ENCODE measurements at regions not wholly inside any gene's neighbourhood (a gene's known extent, or its start where the extent isn't known, plus 50 kb on each side); places are given as distances from the start of the nearest gene placed in this dataset.

- BruUV-seq (replicated peaks), result no TSS peak
Measured at GRCh38 chr5:15056988-15057592, 185.5 kb upstream of the ANKH start.

More at GRCh38 chr5:15056988-15057592, 185.5 kb upstream of the ANKH start:
- POLR2A ChIA-PET, result no interaction called here
- DNase-seq (ENCODE audit: low read depth, low spot score) (no peak), FAIRE-seq (no peak)
- Histone ChIP-seq H3K4me2 (ENCODE audit: insufficient read depth, low read length) (no peak overlapping the region), H4K20me1 (replicated peaks; ENCODE audit: control insufficient read depth, extremely low read depth, insufficient read depth, low read length) (no peaks in the 10 kb centered on the region), H3K79me2 (ENCODE audit: control insufficient read depth, insufficient read depth, low read length) (no peaks in the 10 kb centered on the region), H2AFZ (ENCODE audit: low read depth, low read length) (no peak overlapping the region), H3K9ac (replicated peaks; ENCODE audit: extremely low read depth, insufficient read depth, low read length) (no peak overlapping the region), H3K27me3 (ENCODE audit: control insufficient read depth in 2 of 2, insufficient read depth in 2 of 2, low read length in 2 of 2) (no peaks in the 10 kb centered on the region), H3K27ac (ENCODE audit: insufficient read depth, low read depth, low read length) (no peak overlapping the region), H3K9me1 (replicated peaks; ENCODE audit: control insufficient read depth, extremely low read depth, insufficient read depth, low read length) (no peaks in the 10 kb centered on the region), H3K36me3 (ENCODE audit: control insufficient read depth in 2 of 2, extremely low read depth in 1 of 2, insufficient read depth in 2 of 2, low read length in 2 of 2) (no peaks in the 10 kb centered on the region), H3K4me3 (replicated peaks in 1 of 3; ENCODE audit: insufficient read depth in 1 of 3, low read depth in 1 of 3, low read length in 3 of 3) (no peak overlapping the region), H3K4me1 (ENCODE audit: control insufficient read depth, extremely low read depth, insufficient read depth, low read length) (no peaks in the 10 kb centered on the region), H3K9me3 (replicated peaks; ENCODE audit: control insufficient read depth, insufficient read depth, low read length) (no peaks in the 10 kb centered on the region)
- intact Hi-C loops (cut with micrococcal nuclease), result no loop called here
- dilution Hi-C loops (cut with MboI; ENCODE audit: extremely low pct_ligation_motif_present, low sequenced_read_pairs), result no loop called here
- TF ChIP-seq POLR2A (IDR thresholded peaks at IDR 0.05; ENCODE audit: low read depth, low read length), result no peak
- TF ChIP-seq, protein P1, sequence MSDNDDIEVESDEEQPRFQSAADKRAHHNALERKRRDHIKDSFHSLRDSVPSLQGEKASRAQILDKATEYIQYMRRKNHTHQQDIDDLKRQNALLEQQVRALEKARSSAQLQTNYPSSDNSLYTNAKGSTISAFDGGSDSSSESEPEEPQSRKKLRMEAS (IDR thresholded peaks at IDR 0.05; ENCODE audit: insufficient read depth, insufficient read length), result no peak
- TF ChIP-seq POLR2AphosphoS5 (IDR thresholded peaks at IDR 0.05; ENCODE audit: insufficient read depth, low read depth, low read length), result no peak
- no peak for TF ChIP-seq JUN (IDR thresholded peaks at IDR 0.05; ENCODE audit: borderline replicate concordance, insufficient read depth, insufficient read length, low read depth)
- TF ChIP-seq GATA2 (IDR thresholded peaks at IDR 0.05; ENCODE audit: insufficient read depth, insufficient read length, low read depth, low read length), result no peak
- TF ChIP-seq, protein P2, sequence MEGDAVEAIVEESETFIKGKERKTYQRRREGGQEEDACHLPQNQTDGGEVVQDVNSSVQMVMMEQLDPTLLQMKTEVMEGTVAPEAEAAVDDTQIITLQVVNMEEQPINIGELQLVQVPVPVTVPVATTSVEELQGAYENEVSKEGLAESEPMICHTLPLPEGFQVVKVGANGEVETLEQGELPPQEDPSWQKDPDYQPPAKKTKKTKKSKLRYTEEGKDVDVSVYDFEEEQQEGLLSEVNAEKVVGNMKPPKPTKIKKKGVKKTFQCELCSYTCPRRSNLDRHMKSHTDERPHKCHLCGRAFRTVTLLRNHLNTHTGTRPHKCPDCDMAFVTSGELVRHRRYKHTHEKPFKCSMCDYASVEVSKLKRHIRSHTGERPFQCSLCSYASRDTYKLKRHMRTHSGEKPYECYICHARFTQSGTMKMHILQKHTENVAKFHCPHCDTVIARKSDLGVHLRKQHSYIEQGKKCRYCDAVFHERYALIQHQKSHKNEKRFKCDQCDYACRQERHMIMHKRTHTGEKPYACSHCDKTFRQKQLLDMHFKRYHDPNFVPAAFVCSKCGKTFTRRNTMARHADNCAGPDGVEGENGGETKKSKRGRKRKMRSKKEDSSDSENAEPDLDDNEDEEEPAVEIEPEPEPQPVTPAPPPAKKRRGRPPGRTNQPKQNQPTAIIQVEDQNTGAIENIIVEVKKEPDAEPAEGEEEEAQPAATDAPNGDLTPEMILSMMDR (IDR thresholded peaks at IDR 0.05; ENCODE audit: extremely low read depth in 1 of 2, insufficient read depth in 1 of 2, low read depth in 1 of 2, low read length in 2 of 2), result no peak
- no peak for TF ChIP-seq FOS (IDR thresholded peaks at IDR 0.05; ENCODE audit: borderline replicate concordance, insufficient read depth, low read length)
- CTCF ChIA-PET, result no interaction called here

Measured in endothelial cell of umbilical vein (primary cell).